Hepatocyte (in vitro differentiated cells): ENCODE measurements at regions not wholly inside any gene's neighbourhood (a gene's known extent, or its start where the extent isn't known, plus 50 kb on each side); places are given as distances from the start of the nearest gene placed in this dataset.

Experiments
- DNase-seq: peaks from one replicate; pipeline ENCODE4 v3.0.0-alpha.2; 2016; ENCODE audit warnings: low spot score
- H2AFZ ChIP-seq: fragments of 200-600 bp; sonication (generic); 2 replicates; pipeline ENCODE4 v1.6.0; 2016; ENCODE audit warnings: antibody characterized with exemption, mild to moderate bottlenecking
- H3K27ac ChIP-seq: fragments of 200-600 bp; sonication (generic); 2 replicates; pipeline ENCODE4 v1.5.1; 2016; ENCODE audit warnings: mild to moderate bottlenecking
- H3K27me3 ChIP-seq: fragments of 200-600 bp; sonication (generic); 2 replicates; pipeline ENCODE4 v1.6.1; 2016
- H3K36me3 ChIP-seq: fragments of 200-600 bp; sonication (generic); replicated peaks from 2 replicates; pipeline ENCODE4 v1.5.1; 2016; ENCODE audit warnings: low read depth; ENCODE audit not compliant: insufficient read depth
- H3K4me1 ChIP-seq: fragments of 200-600 bp; sonication (generic); 2 replicates; pipeline ENCODE4 v1.5.1; 2016; ENCODE audit warnings: mild to moderate bottlenecking, moderate library complexity; ENCODE audit not compliant: insufficient read depth
- H3K4me2 ChIP-seq: fragments of 200-600 bp; sonication (generic); 2 replicates; pipeline ENCODE4 v1.6.0; 2016
- H3K4me3 ChIP-seq: fragments of 200-600 bp; sonication (generic); 2 replicates; pipeline ENCODE4 v1.5.1; 2016; ENCODE audit warnings: mild to moderate bottlenecking
- H3K79me2 ChIP-seq: fragments of 200-600 bp; sonication (generic); 2 replicates; pipeline ENCODE4 v1.6.0; 2017; ENCODE audit warnings: mild to moderate bottlenecking
- H3K9me2 ChIP-seq: fragments of 200-600 bp; sonication (generic); replicated peaks from 2 replicates; pipeline ENCODE4 v1.6.0; 2017; ENCODE audit warnings: mild to moderate bottlenecking; ENCODE audit not compliant: insufficient read depth
- H3K9me3 ChIP-seq: fragments of 200-600 bp; sonication (generic); 2 replicates; pipeline ENCODE4 v1.5.1; 2016; ENCODE audit warnings: low read depth, mild to moderate bottlenecking
- H4K20me1 ChIP-seq: fragments of 200-600 bp; sonication (generic); 2 replicates; pipeline ENCODE4 v1.6.0; 2016; ENCODE audit warnings: mild to moderate bottlenecking; ENCODE audit not compliant: insufficient read depth, poor library complexity, severe bottlenecking
- EZH2 ChIP-seq: fragments of 200-600 bp; sonication (generic); IDR thresholded peaks from 2 replicates; pipeline ENCODE4 v1.6.1; 2016; ENCODE audit warnings: antibody characterized with exemption, mild to moderate bottlenecking, borderline replicate concordance
- EZH2phosphoT487 ChIP-seq: fragments of 200-600 bp; sonication (generic); IDR thresholded peaks from one replicate; pipeline ENCODE4 v1.6.1; 2018; ENCODE audit warnings: antibody characterized with exemption, mild to moderate bottlenecking, low read depth, moderate library complexity; ENCODE audit not compliant: unreplicated experiment, severe bottlenecking
- WGBS: methylation state at CpG from one replicate; pipeline ENCODE4 v1.1.6; 2016; ENCODE audit warnings: low lambda C conversion rate; ENCODE audit errors: missing lambda C conversion rate; 5-methylcytosine and 5-hydroxymethylcytosine counted together
- TF ChIP-seq, protein P1 (sequence below): fragments of 200-600 bp; sonication (generic); IDR thresholded peaks from 2 replicates; pipeline ENCODE4 v1.5.1; 2016; ENCODE audit warnings: antibody characterized with exemption, mild to moderate bottlenecking; ENCODE audit not compliant: poor library complexity

DNA sequence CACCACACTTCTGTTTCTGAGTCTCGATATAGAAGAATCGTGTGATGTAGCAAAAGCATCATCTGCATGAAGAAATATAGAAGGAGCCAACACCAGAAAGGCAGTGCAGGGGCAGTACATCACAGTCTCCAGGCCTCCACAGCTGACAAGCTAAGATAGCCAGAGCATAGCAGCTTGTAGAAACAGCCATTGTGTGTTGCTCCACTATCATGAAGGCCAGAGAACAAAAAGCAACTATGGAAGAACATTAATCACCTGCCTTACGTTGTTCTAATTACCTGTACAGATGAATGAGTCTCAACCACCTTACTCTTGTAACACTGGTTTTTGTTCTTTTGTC, 129.0 kb downstream of the RND3 start:
- Histone ChIP-seq H3K9me3 (no peaks in the 10 kb centered on the region), H3K36me3 (no peaks in the 10 kb centered on the region), H3K4me3 (no peak overlapping the region), H3K27ac (peak overlapping the region; percentile 68), H3K4me2 (no peak overlapping the region), H3K79me2 (no peaks in the 10 kb centered on the region), H3K27me3 (no peaks in the 10 kb centered on the region), H2AFZ (no peak overlapping the region), H4K20me1 (no peaks in the 10 kb centered on the region), H3K4me1 (peaks cover 13% of the 10 kb centered on the region), H3K9me2 (no peaks in the 10 kb centered on the region)
- 80% methylated on average over 3 of the region's 3 CpGs for WGBS
- DNase-seq, result no peak
- TF ChIP-seq EZH2 (no peak), EZH2phosphoT487 (no peak)
- TF ChIP-seq, protein P1, sequence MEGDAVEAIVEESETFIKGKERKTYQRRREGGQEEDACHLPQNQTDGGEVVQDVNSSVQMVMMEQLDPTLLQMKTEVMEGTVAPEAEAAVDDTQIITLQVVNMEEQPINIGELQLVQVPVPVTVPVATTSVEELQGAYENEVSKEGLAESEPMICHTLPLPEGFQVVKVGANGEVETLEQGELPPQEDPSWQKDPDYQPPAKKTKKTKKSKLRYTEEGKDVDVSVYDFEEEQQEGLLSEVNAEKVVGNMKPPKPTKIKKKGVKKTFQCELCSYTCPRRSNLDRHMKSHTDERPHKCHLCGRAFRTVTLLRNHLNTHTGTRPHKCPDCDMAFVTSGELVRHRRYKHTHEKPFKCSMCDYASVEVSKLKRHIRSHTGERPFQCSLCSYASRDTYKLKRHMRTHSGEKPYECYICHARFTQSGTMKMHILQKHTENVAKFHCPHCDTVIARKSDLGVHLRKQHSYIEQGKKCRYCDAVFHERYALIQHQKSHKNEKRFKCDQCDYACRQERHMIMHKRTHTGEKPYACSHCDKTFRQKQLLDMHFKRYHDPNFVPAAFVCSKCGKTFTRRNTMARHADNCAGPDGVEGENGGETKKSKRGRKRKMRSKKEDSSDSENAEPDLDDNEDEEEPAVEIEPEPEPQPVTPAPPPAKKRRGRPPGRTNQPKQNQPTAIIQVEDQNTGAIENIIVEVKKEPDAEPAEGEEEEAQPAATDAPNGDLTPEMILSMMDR, result no peak

DNA sequence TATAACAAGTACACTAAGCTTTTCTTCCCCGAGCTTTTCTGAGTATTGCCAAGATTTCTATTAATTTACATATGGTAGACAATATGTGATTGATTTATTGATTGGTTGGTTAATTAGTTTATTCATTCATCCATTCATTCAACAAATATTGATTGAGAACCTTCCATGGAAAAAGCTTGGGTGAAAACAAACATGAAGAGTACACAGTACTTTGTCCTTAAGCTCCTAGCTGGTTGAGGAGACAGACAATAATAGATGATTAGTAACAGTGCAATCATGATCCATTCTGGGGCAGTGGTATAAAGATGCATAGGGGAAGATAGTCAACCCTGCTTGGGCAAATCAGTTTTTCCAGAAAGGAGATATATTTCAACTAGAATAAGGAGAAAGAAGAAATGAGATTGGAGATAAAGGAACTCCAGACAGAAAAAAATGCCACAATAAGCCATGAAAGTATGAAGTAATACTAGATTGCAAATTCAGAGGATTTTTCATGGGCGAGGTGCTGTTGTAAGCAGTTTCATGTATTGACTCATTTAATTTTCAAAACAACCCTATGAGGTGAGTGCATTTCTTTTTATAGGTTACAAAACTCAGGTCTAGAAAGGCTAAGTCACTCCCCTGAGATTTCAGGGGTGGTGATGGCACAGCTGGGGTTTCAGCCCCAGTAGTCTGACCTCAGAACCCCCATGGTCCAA, 129.5 kb downstream of the RND3 start:
- 57% methylated on average over 2 of the region's 2 CpGs for WGBS

DNA sequence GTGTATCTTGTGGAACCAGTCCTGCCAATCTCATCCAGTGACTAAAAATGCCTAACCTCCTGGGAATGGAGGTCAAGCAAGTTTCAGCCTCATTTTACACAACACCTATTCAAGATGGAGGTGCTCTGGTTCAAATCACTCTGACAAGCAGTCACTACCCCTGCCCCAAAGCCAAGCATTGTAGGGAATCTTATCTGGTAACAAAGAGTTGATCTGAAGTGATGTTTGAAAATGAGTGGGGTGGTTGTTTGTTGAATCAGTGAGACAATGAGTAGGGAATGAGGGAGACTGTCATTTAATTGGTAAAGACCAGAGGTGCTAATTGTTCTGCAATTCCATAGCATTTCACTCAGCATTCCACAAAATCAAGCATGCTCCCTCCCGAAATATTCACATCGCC, 132.0 kb downstream of the RND3 start:
- H3K9me3 ChIP-seq, result no peaks in the 10 kb centered on the region
- peaks cover 13% of the 10 kb centered on the region for H3K4me1 ChIP-seq
- no peaks in the 10 kb centered on the region for H3K79me2 ChIP-seq
- no peak overlapping the region for H3K27ac ChIP-seq
- TF ChIP-seq EZH2phosphoT487 (no peak), EZH2 (no peak)
- TF ChIP-seq, protein P1, result no peak
- no peaks in the 10 kb centered on the region for H3K9me2 ChIP-seq
- no peak for DNase-seq
- no peak overlapping the region for H2AFZ ChIP-seq
- H3K4me2 ChIP-seq, result no peak overlapping the region
- no peaks in the 10 kb centered on the region for H3K36me3 ChIP-seq
- H3K4me3 ChIP-seq, result no peak overlapping the region
- H4K20me1 ChIP-seq, result no peaks in the 10 kb centered on the region
- no peaks in the 10 kb centered on the region for H3K27me3 ChIP-seq
- WGBS, result 87% methylated on average over 2 of the region's 2 CpGs

More for the DNA sequence above, 129.5 kb downstream of the RND3 start:
- Histone ChIP-seq H3K27ac (peak overlapping the region; percentile 68), H3K4me2 (no peak overlapping the region), H3K27me3 (no peaks in the 10 kb centered on the region), H3K4me1 (peaks cover 13% of the 10 kb centered on the region), H3K9me3 (no peaks in the 10 kb centered on the region), H2AFZ (no peak overlapping the region), H3K4me3 (no peak overlapping the region), H3K79me2 (no peaks in the 10 kb centered on the region), H3K36me3 (no peaks in the 10 kb centered on the region), H4K20me1 (no peaks in the 10 kb centered on the region), H3K9me2 (no peaks in the 10 kb centered on the region)
- TF ChIP-seq EZH2phosphoT487 (no peak), EZH2 (no peak)
- TF ChIP-seq, protein P1, result no peak
- peak; percentile 24 for DNase-seq
